Rectal smooth muscle tissue (tissue), 1 donor: ENCODE measurements at regions not wholly inside any gene's neighbourhood (a gene's known extent, or its start where the extent isn't known, plus 50 kb on each side); places are given as distances from the start of the nearest gene placed in this dataset.

Experiments
- H3K27ac ChIP-seq: one replicate; pipeline ENCODE4 v1.7.0; 2013; ENCODE audit warnings: low read depth, low read length, inconsistent platforms
- H3K27me3 ChIP-seq: one replicate; pipeline ENCODE4 v1.7.0; 2013; ENCODE audit warnings: low read length; ENCODE audit not compliant: control insufficient read depth, insufficient read depth
- H3K36me3 ChIP-seq: one replicate; pipeline ENCODE4 v1.7.0; 2013; ENCODE audit warnings: low read length; ENCODE audit not compliant: control insufficient read depth, insufficient read depth
- H3K4me1 ChIP-seq: one replicate; pipeline ENCODE4 v1.7.0; 2013; ENCODE audit warnings: low read length; ENCODE audit not compliant: control insufficient read depth, insufficient read depth
- H3K4me3 ChIP-seq: one replicate; pipeline ENCODE4 v1.7.0; 2013; ENCODE audit warnings: low read length
- H3K9ac ChIP-seq: one replicate; pipeline ENCODE4 v1.7.0; 2013; ENCODE audit warnings: low read length

DNA sequence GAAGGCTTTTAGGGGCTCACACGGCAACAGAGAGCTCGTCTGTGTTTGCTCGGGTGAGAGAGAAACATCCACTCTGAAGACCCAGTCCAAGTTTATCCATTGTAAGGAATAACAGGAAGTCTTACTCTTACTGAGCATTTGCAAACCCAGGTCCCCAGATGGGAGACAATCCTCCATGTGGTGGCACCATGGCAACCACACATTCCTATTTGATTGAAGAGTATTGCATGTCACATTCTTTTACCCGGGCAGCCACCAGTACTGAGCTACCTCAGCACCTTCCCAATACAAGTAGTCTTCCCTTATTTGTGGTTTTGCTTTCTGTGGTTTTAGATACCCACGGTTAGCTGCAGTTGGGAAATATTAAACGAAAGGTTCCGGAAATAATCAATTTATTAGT, 302.9 kb upstream of the RASGRP1 start:
- H3K9ac ChIP-seq, result no peak overlapping the region
- no peaks in the 10 kb centered on the region for H3K4me1 ChIP-seq
- no peaks in the 10 kb centered on the region for H3K36me3 ChIP-seq
- no peak overlapping the region for H3K27ac ChIP-seq
- no peaks in the 10 kb centered on the region for H3K27me3 ChIP-seq
- no peak overlapping the region for H3K4me3 ChIP-seq

GRCh38 chr15:38868326-38869114, 303.9 kb upstream of the RASGRP1 start:
- Histone ChIP-seq H3K36me3 (no peaks in the 10 kb centered on the region), H3K27me3 (no peaks in the 10 kb centered on the region), H3K9ac (no peak overlapping the region), H3K4me3 (no peak overlapping the region), H3K4me1 (no peaks in the 10 kb centered on the region), H3K27ac (no peak overlapping the region)

DNA sequence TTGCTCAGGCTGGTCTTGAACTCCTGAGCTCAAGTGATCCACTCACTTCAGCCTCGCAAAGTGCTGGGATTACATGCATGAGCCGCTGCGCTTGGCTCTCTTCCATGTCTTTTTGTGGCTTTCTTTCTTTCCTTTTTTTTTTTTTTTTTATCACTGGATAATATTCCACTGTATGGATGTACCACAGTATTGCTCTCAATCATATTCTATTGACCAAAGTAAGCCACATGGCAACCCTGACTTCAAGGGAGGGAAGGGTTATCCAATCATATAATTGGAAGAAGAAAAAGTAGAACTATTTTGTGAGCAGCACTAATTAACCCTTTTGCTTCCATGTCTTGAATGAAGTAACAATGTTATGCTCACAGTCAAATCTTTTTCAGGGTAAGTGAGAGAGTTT, 307.0 kb upstream of the RASGRP1 start:
- H3K36me3 ChIP-seq, result no peaks in the 10 kb centered on the region

DNA sequence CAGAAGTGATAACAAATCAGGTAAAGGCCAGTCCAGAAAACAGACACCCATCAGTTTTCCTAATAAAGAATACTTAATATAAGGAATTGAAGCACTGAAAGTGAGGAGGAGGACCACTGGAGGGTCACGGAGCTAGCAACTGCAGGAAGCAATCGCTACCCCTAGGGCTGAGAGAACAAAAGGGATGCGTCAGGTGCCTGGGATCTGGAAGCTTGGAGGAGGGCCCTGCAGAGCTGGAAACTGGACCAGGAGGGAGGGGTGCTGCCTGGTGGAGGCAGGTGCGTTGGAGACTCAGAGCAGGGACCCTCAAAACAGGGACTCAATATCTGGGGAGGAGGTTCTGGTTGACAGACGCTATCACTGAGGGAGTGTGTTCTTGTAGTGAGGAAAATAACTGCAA, 308.1 kb upstream of the RASGRP1 start:
- H3K9ac ChIP-seq, result no peak overlapping the region
- H3K27ac ChIP-seq, result no peak overlapping the region
- H3K27me3 ChIP-seq, result no peaks in the 10 kb centered on the region
- H3K4me3 ChIP-seq, result no peak overlapping the region
- no peaks in the 10 kb centered on the region for H3K4me1 ChIP-seq
- H3K36me3 ChIP-seq, result no peaks in the 10 kb centered on the region

More for the DNA sequence above, 307.0 kb upstream of the RASGRP1 start:
- H3K27me3 ChIP-seq, result no peaks in the 10 kb centered on the region
- no peak overlapping the region for H3K27ac ChIP-seq
- H3K4me1 ChIP-seq, result no peaks in the 10 kb centered on the region
- H3K4me3 ChIP-seq, result no peak overlapping the region
- no peak overlapping the region for H3K9ac ChIP-seq

DNA sequence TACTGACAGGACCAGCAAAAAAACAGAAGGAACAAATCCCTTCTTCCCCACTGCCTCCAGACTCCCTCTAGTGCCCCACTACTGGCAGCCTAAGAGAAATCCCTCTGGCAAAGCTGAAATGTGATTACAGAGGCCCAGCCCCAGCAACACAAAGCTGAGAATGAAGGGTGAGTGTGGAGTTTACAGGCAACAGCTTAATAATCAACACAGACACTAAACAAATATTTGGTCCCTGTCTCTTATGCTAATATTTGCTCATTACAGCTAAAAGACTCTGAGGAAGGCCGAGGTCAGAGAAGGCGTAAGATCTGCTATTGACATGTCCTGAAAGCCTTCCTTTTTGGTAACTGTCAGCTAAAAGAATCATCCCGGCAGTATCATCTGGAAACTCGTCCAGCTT, 308.5 kb upstream of the RASGRP1 start:
- no peaks in the 10 kb centered on the region for H3K27me3 ChIP-seq
- no peak overlapping the region for H3K27ac ChIP-seq
- H3K9ac ChIP-seq, result no peak overlapping the region

DNA sequence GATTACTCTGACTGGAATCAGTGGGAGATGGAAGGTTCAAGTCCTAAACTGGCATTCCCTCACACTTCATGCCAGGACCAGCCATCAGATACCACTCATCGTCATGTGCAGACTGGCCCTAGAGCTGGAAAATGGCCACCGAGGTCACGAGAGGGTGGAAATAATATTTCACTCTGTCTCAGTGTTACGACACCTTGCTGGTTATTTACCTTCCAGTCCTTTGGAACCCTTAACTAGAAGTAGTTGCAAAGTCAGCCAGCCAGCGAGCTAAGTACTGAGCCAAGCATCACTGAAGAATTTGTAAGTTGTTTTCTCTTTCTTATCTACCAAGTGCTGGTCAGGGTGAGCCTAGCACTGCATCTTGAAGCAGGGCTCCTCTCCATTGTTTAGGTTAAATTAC, 309.9 kb upstream of the RASGRP1 start:
- H3K27me3 ChIP-seq, result no peaks in the 10 kb centered on the region
- no peaks in the 10 kb centered on the region for H3K4me1 ChIP-seq
- H3K4me3 ChIP-seq, result no peak overlapping the region
- H3K36me3 ChIP-seq, result no peaks in the 10 kb centered on the region
- no peak overlapping the region for H3K9ac ChIP-seq
- H3K27ac ChIP-seq, result no peak overlapping the region

More for the DNA sequence above, 308.5 kb upstream of the RASGRP1 start:
- no peaks in the 10 kb centered on the region for H3K36me3 ChIP-seq
- no peaks in the 10 kb centered on the region for H3K4me1 ChIP-seq
- H3K4me3 ChIP-seq, result no peak overlapping the region

DNA sequence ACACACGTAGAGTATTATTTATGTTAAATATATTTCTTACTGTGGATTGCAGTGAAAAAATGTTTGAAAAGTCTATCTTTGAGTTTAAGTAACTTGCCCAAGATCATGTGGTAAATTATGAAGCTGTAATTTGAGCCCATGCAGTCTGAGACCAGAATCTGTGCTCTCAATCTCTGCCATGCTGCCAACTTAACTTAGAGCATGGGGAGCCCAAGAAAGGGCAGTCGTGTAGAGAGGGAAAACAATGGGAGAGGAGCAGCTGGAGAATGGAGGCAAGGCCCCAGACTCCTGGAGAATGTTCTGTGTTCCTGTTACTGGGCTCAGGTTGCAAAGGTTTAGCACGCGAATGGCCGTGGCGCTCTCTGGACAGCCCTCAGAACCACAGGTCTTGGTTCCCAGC, 311.6 kb upstream of the RASGRP1 start:
- Histone ChIP-seq H3K36me3 (no peaks in the 10 kb centered on the region), H3K27me3 (no peaks in the 10 kb centered on the region), H3K4me1 (no peaks in the 10 kb centered on the region), H3K27ac (no peak overlapping the region), H3K9ac (no peak overlapping the region), H3K4me3 (no peak overlapping the region)

DNA sequence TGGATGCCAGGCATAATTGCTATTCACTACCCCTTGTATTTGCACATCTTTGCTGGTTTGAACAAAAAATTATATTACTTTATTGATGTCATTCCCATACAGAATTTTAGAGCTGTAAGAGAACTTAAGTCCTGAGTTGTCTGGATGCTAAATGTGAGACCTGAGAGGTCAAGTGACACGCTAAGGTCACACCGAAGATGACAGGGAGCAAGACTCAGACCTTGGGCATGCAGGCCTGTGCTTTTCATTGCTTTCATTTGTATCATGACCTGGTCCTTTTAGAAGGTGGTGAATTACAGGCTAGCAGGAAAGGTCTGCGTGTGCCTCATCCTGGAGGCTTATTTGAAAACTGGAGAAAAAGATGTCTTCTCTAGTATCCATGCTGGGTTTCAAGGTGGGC, 312.0 kb upstream of the RASGRP1 start:
- no peaks in the 10 kb centered on the region for H3K4me1 ChIP-seq
- no peak overlapping the region for H3K9ac ChIP-seq
- no peak overlapping the region for H3K4me3 ChIP-seq
- H3K36me3 ChIP-seq, result no peaks in the 10 kb centered on the region
- H3K27ac ChIP-seq, result no peak overlapping the region
- H3K27me3 ChIP-seq, result no peaks in the 10 kb centered on the region

DNA sequence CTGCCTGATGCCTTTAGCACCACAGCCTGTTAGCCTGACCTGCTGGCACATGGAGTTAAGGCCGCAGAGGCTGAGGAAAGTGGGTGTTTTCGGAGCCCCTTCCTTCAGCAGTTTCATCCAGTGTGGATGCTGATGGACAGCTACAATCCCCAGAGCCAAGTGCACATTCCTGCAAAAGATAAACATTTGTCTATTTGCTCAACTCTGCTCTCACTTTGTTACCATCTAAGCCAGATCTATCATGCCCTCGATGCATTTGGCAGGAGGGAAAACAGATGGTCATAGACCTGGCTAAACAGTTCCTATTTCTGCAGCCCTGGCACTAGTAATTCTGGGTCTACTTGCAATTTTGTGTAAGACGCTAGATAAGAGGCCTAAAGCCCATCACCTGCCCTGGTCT, 312.9 kb upstream of the RASGRP1 start:
- Histone ChIP-seq H3K36me3 (no peaks in the 10 kb centered on the region), H3K4me3 (no peak overlapping the region), H3K9ac (no peak overlapping the region), H3K4me1 (no peaks in the 10 kb centered on the region), H3K27ac (no peak overlapping the region), H3K27me3 (no peaks in the 10 kb centered on the region)

DNA sequence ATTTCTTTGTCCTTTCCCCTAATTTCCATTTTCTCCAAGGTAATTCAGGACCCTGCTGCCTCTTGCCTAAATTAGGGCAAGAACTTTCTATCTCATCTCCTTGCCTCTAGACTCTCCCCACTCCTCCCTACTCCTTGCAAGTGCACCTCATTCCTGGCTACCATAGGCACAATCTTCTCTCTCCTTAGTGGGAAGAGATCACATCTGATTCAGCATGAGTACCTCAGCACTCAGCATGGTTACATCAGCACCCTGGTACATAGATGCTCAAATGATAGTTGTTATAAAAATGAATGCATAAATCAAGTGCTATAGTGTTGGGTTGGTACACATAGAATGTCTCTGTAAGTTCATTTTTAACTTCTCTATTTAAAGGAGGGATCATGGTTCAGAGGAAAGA, 313.4 kb upstream of the RASGRP1 start:
- no peaks in the 10 kb centered on the region for H3K36me3 ChIP-seq
- no peak overlapping the region for H3K9ac ChIP-seq
- no peaks in the 10 kb centered on the region for H3K4me1 ChIP-seq
- H3K27me3 ChIP-seq, result no peaks in the 10 kb centered on the region
- no peak overlapping the region for H3K27ac ChIP-seq
- no peak overlapping the region for H3K4me3 ChIP-seq

GRCh38 chr15:38878926-38879325, 314.3 kb upstream of the RASGRP1 start:
- H3K27me3 ChIP-seq, result no peaks in the 10 kb centered on the region
- no peak overlapping the region for H3K27ac ChIP-seq
- no peaks in the 10 kb centered on the region for H3K4me1 ChIP-seq
- no peak overlapping the region for H3K4me3 ChIP-seq
- no peak overlapping the region for H3K9ac ChIP-seq
- H3K36me3 ChIP-seq, result no peaks in the 10 kb centered on the region

GRCh38 chr15:38879909-38880471, 315.4 kb upstream of the RASGRP1 start:
- no peaks in the 10 kb centered on the region for H3K4me1 ChIP-seq
- no peak overlapping the region for H3K27ac ChIP-seq
- H3K9ac ChIP-seq, result no peak overlapping the region
- no peaks in the 10 kb centered on the region for H3K27me3 ChIP-seq
- no peaks in the 10 kb centered on the region for H3K36me3 ChIP-seq
- H3K4me3 ChIP-seq, result no peak overlapping the region

DNA sequence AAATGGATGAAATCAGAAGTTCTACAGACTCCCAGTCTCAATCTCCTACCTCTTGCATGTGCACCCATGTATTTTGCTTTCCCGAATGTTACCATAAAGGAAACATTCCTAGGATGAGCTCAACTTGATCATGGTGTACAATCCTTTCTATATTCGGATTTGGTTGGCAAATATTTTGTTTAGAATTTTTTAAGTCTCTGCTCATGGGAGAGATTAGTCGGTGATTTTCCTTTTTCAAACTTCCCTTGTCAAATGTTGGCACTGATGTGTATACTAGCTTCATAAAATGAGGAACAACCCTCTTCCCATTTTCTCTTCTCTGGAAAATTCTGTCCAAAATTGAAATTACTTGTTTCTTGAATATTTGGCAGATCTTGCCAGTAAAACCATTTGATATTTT, 317.6 kb upstream of the RASGRP1 start:
- Histone ChIP-seq H3K4me3 (no peak overlapping the region), H3K36me3 (no peaks in the 10 kb centered on the region), H3K9ac (no peak overlapping the region), H3K27me3 (no peaks in the 10 kb centered on the region), H3K27ac (no peak overlapping the region), H3K4me1 (no peaks in the 10 kb centered on the region)
